CD1c-positive myeloid dendritic cell (primary cell): ENCODE measurements at regions not wholly inside any gene's neighbourhood (a gene's known extent, or its start where the extent isn't known, plus 50 kb on each side); places are given as distances from the start of the nearest gene placed in this dataset.
A peak's percentile ranks its signal among the peaks of the same experiment; 100 is the strongest.

Experiments used
- DNase-seq: peaks from one replicate; pipeline ENCODE4 v3.0.0-alpha.2; 2016; ENCODE audit errors: extremely low spot score

- DNase-seq, result no peak
Measured at GRCh38 chr13:34116651-34117050, 298.7 kb downstream of the RFC3 start.

GRCh38 chr13:34124666-34125306 lies 306.8 kb downstream of the RFC3 start:
- no peak for DNase-seq

- no peak for DNase-seq
Measured at GRCh38 chr13:34127523-34127922, 309.6 kb downstream of the RFC3 start.

GRCh38 chr13:34128661-34129060 lies 310.7 kb downstream of the RFC3 start:
- DNase-seq, result no peak

GRCh38 chr13:34129436-34129835 lies 311.5 kb downstream of the RFC3 start:
- no peak for DNase-seq

GRCh38 chr13:34137200-34137599 lies 319.3 kb downstream of the RFC3 start:
- no peak for DNase-seq

- no peak for DNase-seq
Measured at GRCh38 chr13:34139660-34140227, 321.8 kb downstream of the RFC3 start.

- no peak for DNase-seq
Measured at GRCh38 chr13:34143637-34144036, 325.7 kb downstream of the RFC3 start.

- no peak for DNase-seq
Measured at GRCh38 chr13:34144142-34144541, 326.2 kb downstream of the RFC3 start.

- DNase-seq, result no peak
Measured at GRCh38 chr13:34145061-34145460, 327.1 kb downstream of the RFC3 start.

- no peak for DNase-seq
Measured at GRCh38 chr13:34148359-34148758, 330.4 kb downstream of the RFC3 start.

GRCh38 chr13:34151885-34152284 lies 333.9 kb downstream of the RFC3 start:
- no peak for DNase-seq

GRCh38 chr13:34152409-34152808 lies 334.5 kb downstream of the RFC3 start:
- DNase-seq, result no peak

GRCh38 chr13:34152996-34153395 lies 335.0 kb downstream of the RFC3 start:
- no peak for DNase-seq

- no peak for DNase-seq
Measured at GRCh38 chr13:34153428-34154180, 335.7 kb downstream of the RFC3 start.

GRCh38 chr13:34155931-34156607 lies 338.1 kb downstream of the RFC3 start:
- DNase-seq, result no peak

- peak; percentile 3 for DNase-seq
Measured at GRCh38 chr13:34156841-34157365, 339.0 kb downstream of the RFC3 start.

- no peak for DNase-seq
Measured at GRCh38 chr13:34159946-34160345, 342.0 kb downstream of the RFC3 start.

- no peak for DNase-seq
Measured at GRCh38 chr13:34161931-34162543, 344.1 kb downstream of the RFC3 start.

GRCh38 chr13:34162544-34162933 lies 344.6 kb downstream of the RFC3 start:
- DNase-seq, result no peak

GRCh38 chr13:34164582-34164981 lies 346.6 kb downstream of the RFC3 start:
- no peak for DNase-seq

GRCh38 chr13:34165158-34165557 lies 347.2 kb downstream of the RFC3 start:
- DNase-seq, result no peak
